IPS DF 6.9 (cell line): ENCODE measurements at regions not wholly inside any gene's neighbourhood (a gene's known extent, or its start where the extent isn't known, plus 50 kb on each side); places are given as distances from the start of the nearest gene placed in this dataset.
"Not testable (repeated sequence)": the region's sequence is repeated elsewhere in the genome, so short reads cannot be mapped to it uniquely, and the experiment has no call there.

Experiments
- DNase-seq: peaks from one replicate; pipeline ENCODE4 v3.0.0-alpha.2; 2013; ENCODE audit warnings: low read depth, low spot score
- H3K27ac ChIP-seq: one replicate; pipeline ENCODE4 v1.5.1; 2013; ENCODE audit warnings: low read length, control low read depth
- H3K27me3 ChIP-seq: 2 replicates; pipeline ENCODE4 v1.6.1; 2013; ENCODE audit warnings: mild to moderate bottlenecking, low read length; ENCODE audit not compliant: control insufficient read depth, insufficient read depth
- H3K36me3 ChIP-seq: 2 replicates; pipeline ENCODE4 v1.6.1; 2013; ENCODE audit warnings: low read length; ENCODE audit not compliant: control insufficient read depth, insufficient read depth
- H3K4me1 ChIP-seq: 2 replicates; pipeline ENCODE4 v1.6.1; 2013; ENCODE audit warnings: low read length; ENCODE audit not compliant: control insufficient read depth, insufficient read depth
- H3K4me3 ChIP-seq: 2 replicates; pipeline ENCODE4 v1.5.1; 2013; ENCODE audit warnings: mild to moderate bottlenecking, low read length
- H3K9me3 ChIP-seq: 2 replicates; pipeline ENCODE4 v1.6.1; 2013; ENCODE audit warnings: low read length, inconsistent platforms; ENCODE audit not compliant: control insufficient read depth, insufficient read depth
- WGBS: extraction: QIAGEN DNeasy Blood & Tissue Kit; methylation state at CpG from one replicate; pipeline ENCODE4 v1.1.7; 2013; ENCODE audit warnings: mixed read lengths, missing lambda C conversion rate; ENCODE audit not compliant: insufficient read length, insufficient coverage; 5-methylcytosine and 5-hydroxymethylcytosine counted together

GRCh38 chr3:80350771-80351170 is 583.0 kb upstream of the ROBO1 start:
- Histone ChIP-seq H3K27ac (no peak overlapping the region), H3K9me3 (no peaks in the 10 kb centered on the region), H3K4me1 (no peaks in the 10 kb centered on the region), H3K27me3 (no peaks in the 10 kb centered on the region), H3K36me3 (no peaks in the 10 kb centered on the region), H3K4me3 (no peak overlapping the region)
- no CpG with 5 or more reads among the region's 4 CpGs for WGBS
- no peak for DNase-seq

GRCh38 chr3:80338366-80338765 is 570.6 kb upstream of the ROBO1 start:
- H3K4me1 ChIP-seq, result no peaks in the 10 kb centered on the region
- no peak overlapping the region for H3K4me3 ChIP-seq
- DNase-seq, result no peak
- H3K9me3 ChIP-seq, result no peaks in the 10 kb centered on the region
- no CpG with 5 or more reads among the region's 4 CpGs for WGBS
- no peaks in the 10 kb centered on the region for H3K36me3 ChIP-seq
- H3K27me3 ChIP-seq, result no peaks in the 10 kb centered on the region
- no peak overlapping the region for H3K27ac ChIP-seq

GRCh38 chr3:80334534-80334933 is 566.7 kb upstream of the ROBO1 start:
- H3K27me3 ChIP-seq, result no peaks in the 10 kb centered on the region
- H3K36me3 ChIP-seq, result no peaks in the 10 kb centered on the region
- H3K4me3 ChIP-seq, result no peak overlapping the region
- no peak overlapping the region for H3K27ac ChIP-seq
- no peak for DNase-seq
- no peaks in the 10 kb centered on the region for H3K4me1 ChIP-seq
- no CpG with 5 or more reads among the region's 2 CpGs for WGBS
- H3K9me3 ChIP-seq, result no peaks in the 10 kb centered on the region

- Histone ChIP-seq H3K27ac (no peak overlapping the region), H3K4me3 (no peak overlapping the region), H3K9me3 (no peaks in the 10 kb centered on the region), H3K36me3 (no peaks in the 10 kb centered on the region), H3K4me1 (no peaks in the 10 kb centered on the region), H3K27me3 (no peaks in the 10 kb centered on the region)
- DNase-seq, result no peak
- WGBS, result no CpG with 5 or more reads among the region's 1 CpG
Measured at GRCh38 chr3:80331494-80332170, 563.8 kb upstream of the ROBO1 start.

- DNase-seq, H3K4me3 ChIP-seq, H3K9me3 ChIP-seq, H3K36me3 ChIP-seq, H3K4me1 ChIP-seq, H3K27ac ChIP-seq, H3K27me3 ChIP-seq: not testable (repeated sequence)
- WGBS, result no CpG with 5 or more reads among the region's 19 CpGs
Measured at GRCh38 chr3:80314541-80314940, 546.7 kb upstream of the ROBO1 start.

GRCh38 chr3:80308637-80309036 is 540.8 kb upstream of the ROBO1 start:
- DNase-seq, result no peak
- WGBS, result no CpG with 5 or more reads among the region's 8 CpGs
- Histone ChIP-seq H3K36me3 (no peaks in the 10 kb centered on the region), H3K4me1 (no peaks in the 10 kb centered on the region), H3K27ac (no peak overlapping the region), H3K9me3 (no peaks in the 10 kb centered on the region), H3K27me3 (no peaks in the 10 kb centered on the region), H3K4me3 (no peak overlapping the region)

GRCh38 chr3:80307844-80308243 is 540.0 kb upstream of the ROBO1 start:
- no peak overlapping the region for H3K4me3 ChIP-seq
- no peaks in the 10 kb centered on the region for H3K36me3 ChIP-seq
- H3K27me3 ChIP-seq, result no peaks in the 10 kb centered on the region
- no CpG with 5 or more reads among the region's 8 CpGs for WGBS
- DNase-seq, result no peak
- H3K9me3 ChIP-seq, result no peaks in the 10 kb centered on the region
- no peak overlapping the region for H3K27ac ChIP-seq
- no peaks in the 10 kb centered on the region for H3K4me1 ChIP-seq

- no CpG with 5 or more reads among the region's 3 CpGs for WGBS
- no peak overlapping the region for H3K27ac ChIP-seq
- DNase-seq, result no peak
- H3K27me3 ChIP-seq, result no peaks in the 10 kb centered on the region
- H3K9me3 ChIP-seq, result no peaks in the 10 kb centered on the region
- H3K4me1 ChIP-seq, result no peaks in the 10 kb centered on the region
- no peak overlapping the region for H3K4me3 ChIP-seq
- no peaks in the 10 kb centered on the region for H3K36me3 ChIP-seq
Measured at GRCh38 chr3:80297720-80298119, 529.9 kb upstream of the ROBO1 start.

- no CpG with 5 or more reads among the region's 1 CpG for WGBS
- H3K27me3 ChIP-seq, result no peaks in the 10 kb centered on the region
- H3K27ac ChIP-seq, result no peak overlapping the region
- H3K4me1 ChIP-seq, result no peaks in the 10 kb centered on the region
- no peaks in the 10 kb centered on the region for H3K36me3 ChIP-seq
- H3K4me3 ChIP-seq, result no peak overlapping the region
- H3K9me3 ChIP-seq, result no peaks in the 10 kb centered on the region
- DNase-seq, result no peak
Measured at GRCh38 chr3:80285388-80285787, 517.6 kb upstream of the ROBO1 start.

- WGBS, result no CpG with 5 or more reads among the region's 2 CpGs
- Histone ChIP-seq H3K4me3 (no peak overlapping the region), H3K27ac (no peak overlapping the region), H3K36me3 (no peaks in the 10 kb centered on the region), H3K4me1 (no peaks in the 10 kb centered on the region), H3K9me3 (no peaks in the 10 kb centered on the region), H3K27me3 (no peaks in the 10 kb centered on the region)
- DNase-seq, result no peak
Measured at GRCh38 chr3:80283783-80284182, 516.0 kb upstream of the ROBO1 start.

GRCh38 chr3:80278056-80278455 is 510.3 kb upstream of the ROBO1 start:
- H3K9me3 ChIP-seq, result no peaks in the 10 kb centered on the region
- no CpG with 5 or more reads among the region's 11 CpGs for WGBS
- no peak overlapping the region for H3K4me3 ChIP-seq
- H3K27me3 ChIP-seq, result no peaks in the 10 kb centered on the region
- DNase-seq, result no peak
- no peak overlapping the region for H3K27ac ChIP-seq
- H3K36me3 ChIP-seq, result no peaks in the 10 kb centered on the region
- no peaks in the 10 kb centered on the region for H3K4me1 ChIP-seq
